IMR-90 (cell line): ENCODE measurements at regions not wholly inside any gene's neighbourhood (a gene's known extent, or its start where the extent isn't known, plus 50 kb on each side); places are given as distances from the start of the nearest gene placed in this dataset.

Source experiments
- ATAC-seq: fragments of 200-7000 bp; cut with Tn5 transposase; 2 replicates; pipeline ENCODE4 v1.9.1; 2020; ENCODE audit warnings: low read depth, mild to moderate bottlenecking, moderate library complexity
- BruUV-seq: library from RNA; stranded (reverse); fragments of 400-500 nt; replicated peaks from 2 replicates; lab custom pipeline; 2021; lab: Mats Ljungman, UMichigan
- CTCF ChIA-PET: fragments of 300-600 bp; formaldehyde crosslinking; extraction: SDS; loops from one replicate; lab custom pipeline; 2021; ENCODE audit warnings: antibody characterized with exemption; lab: Yijun Ruan, JAX
- POLR2A ChIA-PET: fragments of 300-600 bp; sonication (Branson Sonifier 250); formaldehyde crosslinking; loops from one replicate; lab custom pipeline; 2022; ENCODE audit warnings: antibody characterized with exemption; ENCODE audit not compliant: unreplicated experiment; lab: Charles Lee
- DNase-seq: peaks from one replicate; pipeline ENCODE4 v3.0.0; 2013
- H2AFZ ChIP-seq: replicated peaks from 2 replicates; pipeline ENCODE3; 2013; ENCODE audit warnings: low read length, mild to moderate bottlenecking; ENCODE audit not compliant: poor library complexity
- H2AK5ac ChIP-seq: 2 replicates; pipeline ENCODE4 v1.6.1; 2013; ENCODE audit warnings: low read depth, low read length, inconsistent platforms
- H2AK9ac ChIP-seq: replicated peaks from 2 replicates; pipeline ENCODE3; 2013; ENCODE audit warnings: mild to moderate bottlenecking, low read depth, low read length, moderate library complexity; ENCODE audit not compliant: poor library complexity
- H2BK120ac ChIP-seq: 2 replicates; pipeline ENCODE4 v1.6.1; 2013; ENCODE audit warnings: low read depth, low read length, inconsistent platforms
- H2BK15ac ChIP-seq: 3 replicates; pipeline ENCODE4 v1.6.1; 2013; ENCODE audit warnings: low read depth, low read length, inconsistent platforms
- H2BK20ac ChIP-seq: 2 replicates; pipeline ENCODE4 v1.6.1; 2013; ENCODE audit warnings: low read depth, mild to moderate bottlenecking, inconsistent platforms, low read length, moderate library complexity
- H2BK5ac ChIP-seq: 2 replicates; pipeline ENCODE4 v1.6.1; 2013; ENCODE audit warnings: mild to moderate bottlenecking, low read depth, low read length, inconsistent platforms; ENCODE audit not compliant: poor library complexity, severe bottlenecking
- H3K14ac ChIP-seq: replicated peaks from 2 replicates; pipeline ENCODE4 v1.6.1; 2013; ENCODE audit warnings: low read depth, low read length, inconsistent platforms
- H3K18ac ChIP-seq: 2 replicates; pipeline ENCODE4 v1.6.1; 2013; ENCODE audit warnings: low read depth, low read length, control low read depth
- H3K23ac ChIP-seq: 2 replicates; pipeline ENCODE4 v1.6.1; 2013; ENCODE audit warnings: low read depth, low read length, inconsistent platforms
- H3K27ac ChIP-seq: 2 replicates; pipeline ENCODE4 v1.5.1; 2013; ENCODE audit warnings: mild to moderate bottlenecking, control low read depth, low read length; ENCODE audit not compliant: insufficient read depth
- H3K27me3 ChIP-seq: 2 replicates; pipeline ENCODE4 v1.6.1; 2013; ENCODE audit warnings: low read length; ENCODE audit not compliant: control insufficient read depth, insufficient read depth
- H3K36me3 ChIP-seq: 2 replicates; pipeline ENCODE4 v1.6.1; 2013; ENCODE audit warnings: low read length, mixed read lengths; ENCODE audit not compliant: control insufficient read depth, insufficient read depth
- H3K4ac ChIP-seq: 2 replicates; pipeline ENCODE4 v1.6.1; 2013; ENCODE audit warnings: low read depth, low read length, inconsistent platforms
- H3K4me1 ChIP-seq: 2 replicates; pipeline ENCODE4 v1.6.1; 2013; ENCODE audit warnings: low read length, mixed read lengths; ENCODE audit not compliant: control insufficient read depth, insufficient read depth
- H3K4me2 ChIP-seq: 2 replicates; pipeline ENCODE4 v1.6.1; 2013; ENCODE audit warnings: low read depth, mild to moderate bottlenecking, control low read depth, low read length, moderate library complexity
- H3K4me3 ChIP-seq: 2 replicates; pipeline ENCODE4 v1.5.1; 2013; ENCODE audit warnings: low read depth, mild to moderate bottlenecking, control low read depth, low read length, moderate library complexity; ENCODE audit not compliant: insufficient read depth
- H3K56ac ChIP-seq: 2 replicates; pipeline ENCODE4 v1.6.1; 2013; ENCODE audit warnings: low read length, inconsistent platforms; ENCODE audit not compliant: insufficient read depth; ENCODE audit errors: extremely low read depth
- H3K79me1 ChIP-seq, 2 experiments: 2 replicates each; pipeline ENCODE4 v1.6.1; 2013; ENCODE audit warnings: low read length in 2 of 2, inconsistent platforms in 1 of 2, low read depth in 1 of 2
- H3K9ac ChIP-seq: 2 replicates; pipeline ENCODE4 v1.6.1; 2013; ENCODE audit warnings: low read depth, low read length, control low read depth
- H3K9me1 ChIP-seq: 2 replicates; pipeline ENCODE4 v1.6.1; 2013; ENCODE audit warnings: low read length, inconsistent platforms; ENCODE audit not compliant: insufficient read depth
- H3K9me3 ChIP-seq: 2 replicates; pipeline ENCODE4 v1.6.1; 2013; ENCODE audit warnings: low read length; ENCODE audit not compliant: control insufficient read depth, insufficient read depth
- H4K20me1 ChIP-seq: 2 replicates; pipeline ENCODE4 v1.6.1; 2013; ENCODE audit warnings: low read length, inconsistent platforms; ENCODE audit not compliant: insufficient read depth
- H4K5ac ChIP-seq: 2 replicates; pipeline ENCODE4 v1.6.1; 2013; ENCODE audit warnings: mild to moderate bottlenecking, low read depth, low read length, control low read depth
- H4K8ac ChIP-seq, 2 experiments: 2 replicates each; pipeline ENCODE4 v1.6.1; 2013; ENCODE audit warnings: low read depth in 2 of 2, low read length in 2 of 2, control low read depth in 1 of 2, inconsistent platforms in 1 of 2
- H4K91ac ChIP-seq: 2 replicates; pipeline ENCODE4 v1.6.1; 2013; ENCODE audit warnings: low read depth, low read length, inconsistent platforms; ENCODE audit not compliant: insufficient read depth
- BHLHE40 ChIP-seq: fragments of 150-350 bp; IDR thresholded peaks from 2 replicates; pipeline ENCODE4 v1.6.1; 2016; ENCODE audit warnings: mild to moderate bottlenecking, low read depth, low read length
- CEBPB ChIP-seq: IDR thresholded peaks from 2 replicates; pipeline ENCODE4 v1.6.1; 2012; ENCODE audit warnings: low read depth, low read length, improper control_type of control experiment
- CHD1 ChIP-seq: IDR thresholded peaks from 2 replicates; pipeline ENCODE4 v1.6.1; 2012; ENCODE audit warnings: low read depth, low read length, improper control_type of control experiment
- CTCF ChIP-seq: conservative IDR thresholded peaks from 2 replicates; pipeline ENCODE4 v1.5.1; 2012; ENCODE audit warnings: mild to moderate bottlenecking, low read depth, low read length, improper control_type of control experiment
- ELK1 ChIP-seq: fragments of 150-350 bp; IDR thresholded peaks from 2 replicates; pipeline ENCODE4 v1.6.1; 2016; ENCODE audit warnings: low read depth, mild to moderate bottlenecking, low read length, moderate library complexity, borderline replicate concordance
- NFE2L2 ChIP-seq: fragments of 150-350 bp; IDR thresholded peaks from 2 replicates; pipeline ENCODE4 v1.6.1; 2016; ENCODE audit warnings: low read depth, mild to moderate bottlenecking, low read length
- RAD21 ChIP-seq: IDR thresholded peaks from 2 replicates; pipeline ENCODE4 v1.6.1; 2012; ENCODE audit warnings: low read length, improper control_type of control experiment
- RCOR1 ChIP-seq: IDR thresholded peaks from 2 replicates; pipeline ENCODE4 v1.6.1; 2012; ENCODE audit warnings: mild to moderate bottlenecking, low read length, improper control_type of control experiment; ENCODE audit not compliant: insufficient replicate concordance
- RFX5 ChIP-seq: IDR thresholded peaks from 2 replicates; pipeline ENCODE4 v1.8.0; 2012; ENCODE audit warnings: low read depth, mild to moderate bottlenecking, low read length, moderate library complexity
- SMC3 ChIP-seq: fragments of 150-350 bp; IDR thresholded peaks from 2 replicates; pipeline ENCODE4 v1.6.1; 2016; ENCODE audit warnings: low read depth, mild to moderate bottlenecking, antibody characterized with exemption, low read length, moderate library complexity
- dilution Hi-C: fragments of 300-500 bp; cut with HindIII; formaldehyde crosslinking; loops from one replicate; pipeline ENCODE4 v1.14.3; 2018; ENCODE audit warnings: low sequenced_read_pairs; ENCODE audit not compliant: unreplicated experiment
- in situ Hi-C: fragments of 300-500 bp; cut with MboI; formaldehyde crosslinking; loops from 3 replicates; pipeline ENCODE4 v1.14.3; 2019; ENCODE audit warnings: low sequenced_read_pairs, inconsistent platforms, mixed read lengths
- intact Hi-C: fragments of 100-400 bp; cut with micrococcal nuclease; formaldehyde crosslinking; loops from 2 replicates; pipeline ENCODE4 v1.10.0; 2022
- TF ChIP-seq, protein P1 (sequence below): fragments of 150-350 bp; IDR thresholded peaks from 2 replicates; pipeline ENCODE4 v1.6.1; 2017; ENCODE audit warnings: mild to moderate bottlenecking, antibody characterized with exemption, low read length, low read depth

- dilution Hi-C loops = no loop called here
- in situ Hi-C loops = no loop called here
- Histone ChIP-seq H3K4ac (peak overlapping the region; percentile 99), H4K20me1 (no peaks in the 10 kb centered on the region), H3K4me3 (no peak overlapping the region), H3K23ac (peak overlapping the region; percentile 95), H4K5ac (peak overlapping the region; percentile 92), H2BK15ac (peak overlapping the region; percentile 99), H3K4me1 (peaks cover 19% of the 10 kb centered on the region), H3K27me3 (no peaks in the 10 kb centered on the region), H3K9me3 (no peaks in the 10 kb centered on the region), H3K36me3 (no peaks in the 10 kb centered on the region), H4K91ac (peak overlapping the region; percentile 94), H2BK20ac (peak overlapping the region; percentile 99), H2BK5ac (peak overlapping the region; percentile 97), H2AK5ac (peak overlapping the region; percentile 81), H3K4me2 (peak overlapping the region; percentile 56; the same call in 1 of the 2 replicates), H3K9me1 (peaks cover 22% of the 10 kb centered on the region), H2AFZ (no peak overlapping the region), H3K27ac (peak overlapping the region; percentile 62), H3K56ac (peak overlapping the region; percentile 51), H3K79me1 (peaks cover 3 to 11% of the 10 kb centered on the region in 2 experiments; a peak in 2 of 4 replicates), H3K9ac (peak overlapping the region; percentile 3; the same call in 1 of the 2 replicates), H4K8ac (peak overlapping the region; percentile 30 to 93), H3K18ac (peak overlapping the region; percentile 93), H2AK9ac (peak overlapping the region; percentile 50), H2BK120ac (peak overlapping the region; percentile 100), H3K14ac (peak overlapping the region; percentile 96)
- TF ChIP-seq NFE2L2 = no peak
- TF ChIP-seq CHD1 = no peak
- TF ChIP-seq RAD21 = no peak
- no peak for TF ChIP-seq BHLHE40
- TF ChIP-seq ELK1 = no peak
- no peak for TF ChIP-seq CEBPB
- TF ChIP-seq RFX5 = no peak
- TF ChIP-seq, protein P1, sequence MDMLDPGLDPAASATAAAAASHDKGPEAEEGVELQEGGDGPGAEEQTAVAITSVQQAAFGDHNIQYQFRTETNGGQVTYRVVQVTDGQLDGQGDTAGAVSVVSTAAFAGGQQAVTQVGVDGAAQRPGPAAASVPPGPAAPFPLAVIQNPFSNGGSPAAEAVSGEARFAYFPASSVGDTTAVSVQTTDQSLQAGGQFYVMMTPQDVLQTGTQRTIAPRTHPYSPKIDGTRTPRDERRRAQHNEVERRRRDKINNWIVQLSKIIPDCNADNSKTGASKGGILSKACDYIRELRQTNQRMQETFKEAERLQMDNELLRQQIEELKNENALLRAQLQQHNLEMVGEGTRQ = no peak
- TF ChIP-seq RCOR1 = no peak
- TF ChIP-seq SMC3 = no peak
- TF ChIP-seq CTCF = no peak
- no TSS peak for BruUV-seq
- ChIA-PET POLR2A (interaction anchor here (1.5 kb wide), 1 partner anchor 13 kb away, joined by 4 read pairs; no protein-coding TSS in a partner anchor), CTCF (no interaction called here)
- ATAC-seq (no peak; the same call in 1 of the 2 replicates), DNase-seq (no peak)
- intact Hi-C loops = no loop called here
Observed at GRCh38 chr15:39270221-39270855, 310.5 kb upstream of the THBS1 start.
